ENCODE measurements at regions not wholly inside any gene's neighbourhood (a gene's known extent, or its start where the extent isn't known, plus 50 kb on each side); places are given as distances from the start of the nearest gene placed in this dataset.

DNA sequence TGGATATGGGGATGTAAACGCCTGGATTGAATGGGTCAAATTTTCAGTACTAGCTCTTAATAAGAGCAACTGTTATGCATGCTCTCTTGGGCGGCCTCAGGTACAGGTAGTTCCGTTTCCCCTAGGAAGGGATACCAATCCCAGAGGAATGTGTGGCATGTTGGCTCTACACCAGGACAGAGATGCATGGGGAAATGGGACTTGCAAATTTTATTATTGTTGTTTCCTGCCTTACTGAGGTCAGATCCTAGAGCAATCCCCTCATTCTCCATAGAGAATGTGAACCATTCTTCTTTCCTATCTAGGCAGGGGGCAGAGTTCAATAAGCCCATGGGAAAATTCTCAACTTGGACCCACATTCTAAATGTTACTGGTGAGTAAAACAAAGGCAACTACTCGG lies 361.8 kb upstream of the FGF16 start:
- Histone ChIP-seq H3K4me1 (no peaks in the 10 kb centered on the region), H3K4me3 (no peak overlapping the region), H3K36me3 (ENCODE audit: low read depth, missing control alignments) (no peaks in the 10 kb centered on the region), H3K27me3 (no peaks in the 10 kb centered on the region), H3K9me3 (no peaks in the 10 kb centered on the region), H3K27ac (no peak overlapping the region)
- DNase-seq: no peak
- WGBS, 2 donors: 37 to 60% methylated on average over 4 of the region's 4 CpGs
- intact Hi-C loops (cut with DNase I; ENCODE audit: low total_unique reads): no loop called here
- TF ChIP-seq, protein P1, sequence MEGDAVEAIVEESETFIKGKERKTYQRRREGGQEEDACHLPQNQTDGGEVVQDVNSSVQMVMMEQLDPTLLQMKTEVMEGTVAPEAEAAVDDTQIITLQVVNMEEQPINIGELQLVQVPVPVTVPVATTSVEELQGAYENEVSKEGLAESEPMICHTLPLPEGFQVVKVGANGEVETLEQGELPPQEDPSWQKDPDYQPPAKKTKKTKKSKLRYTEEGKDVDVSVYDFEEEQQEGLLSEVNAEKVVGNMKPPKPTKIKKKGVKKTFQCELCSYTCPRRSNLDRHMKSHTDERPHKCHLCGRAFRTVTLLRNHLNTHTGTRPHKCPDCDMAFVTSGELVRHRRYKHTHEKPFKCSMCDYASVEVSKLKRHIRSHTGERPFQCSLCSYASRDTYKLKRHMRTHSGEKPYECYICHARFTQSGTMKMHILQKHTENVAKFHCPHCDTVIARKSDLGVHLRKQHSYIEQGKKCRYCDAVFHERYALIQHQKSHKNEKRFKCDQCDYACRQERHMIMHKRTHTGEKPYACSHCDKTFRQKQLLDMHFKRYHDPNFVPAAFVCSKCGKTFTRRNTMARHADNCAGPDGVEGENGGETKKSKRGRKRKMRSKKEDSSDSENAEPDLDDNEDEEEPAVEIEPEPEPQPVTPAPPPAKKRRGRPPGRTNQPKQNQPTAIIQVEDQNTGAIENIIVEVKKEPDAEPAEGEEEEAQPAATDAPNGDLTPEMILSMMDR (IDR thresholded peaks at IDR 0.05): no peak
- no peak for TF ChIP-seq POLR2A (IDR thresholded peaks at IDR 0.05)

DNA sequence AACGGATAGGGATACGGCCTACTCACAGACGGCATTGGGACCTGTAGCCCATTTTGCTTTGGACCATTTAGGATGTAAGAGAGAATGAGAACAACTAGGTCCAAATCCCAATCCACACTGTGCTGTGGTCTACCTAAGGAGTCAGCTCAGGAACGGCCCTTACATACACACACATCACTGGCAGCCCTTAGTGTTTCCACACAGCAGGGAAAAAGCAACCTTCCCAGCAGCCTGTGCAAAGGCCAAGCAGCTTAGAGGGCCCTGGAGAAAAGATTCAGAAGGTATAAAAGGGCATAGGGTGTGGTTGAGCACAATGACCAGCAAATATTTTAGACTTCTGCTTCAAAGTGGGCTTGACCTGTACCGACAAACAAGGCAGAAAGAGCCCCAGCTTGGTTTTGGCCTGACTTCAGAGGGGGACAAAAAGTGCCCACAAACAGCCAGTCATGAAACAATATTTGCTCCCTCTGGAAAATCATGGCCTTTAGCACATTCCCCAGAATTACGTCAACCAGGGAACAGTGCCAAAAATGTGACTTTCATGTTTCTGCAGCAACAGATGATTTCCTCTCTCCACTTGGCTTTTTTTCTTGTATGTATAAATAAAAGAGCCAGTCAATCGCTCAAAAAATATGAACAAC lies 359.5 kb upstream of the FGF16 start:
- no peaks in the 10 kb centered on the region for H3K4me1 ChIP-seq
- 28 to 68% methylated on average over 6 to 7 of the region's 7 CpGs for WGBS, 2 donors
- intact Hi-C loops (cut with DNase I; ENCODE audit: low total_unique reads): no loop called here
- H3K27me3 ChIP-seq: no peaks in the 10 kb centered on the region
- no peak overlapping the region for H3K4me3 ChIP-seq
- no peaks in the 10 kb centered on the region for H3K9me3 ChIP-seq
- H3K36me3 ChIP-seq (ENCODE audit: low read depth, missing control alignments): no peaks in the 10 kb centered on the region
- DNase-seq: no peak
- no peak for TF ChIP-seq POLR2A (IDR thresholded peaks at IDR 0.05)
- TF ChIP-seq, protein P1 (IDR thresholded peaks at IDR 0.05): no peak
- H3K27ac ChIP-seq: no peak overlapping the region

DNA sequence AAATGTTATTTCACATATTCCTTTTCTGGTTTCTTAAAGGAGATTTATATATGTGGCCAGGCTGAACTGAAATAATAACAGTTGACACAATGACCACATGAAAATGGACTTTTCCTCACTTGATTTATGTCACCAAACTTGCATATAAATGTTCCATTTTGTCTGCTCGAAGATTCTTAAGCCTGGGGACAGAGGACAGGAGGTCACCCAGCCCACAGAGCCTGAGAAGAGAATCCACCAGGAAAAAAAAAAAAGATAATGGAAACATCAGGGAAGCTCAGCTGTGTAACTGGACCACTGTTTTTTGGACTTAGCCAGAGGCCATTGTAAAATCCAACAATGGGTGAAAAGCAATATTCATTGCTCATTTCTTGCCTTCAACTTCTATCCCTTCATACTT lies 359.0 kb upstream of the FGF16 start:
- Histone ChIP-seq H3K4me1 (no peaks in the 10 kb centered on the region), H3K27ac (no peak overlapping the region), H3K9me3 (no peaks in the 10 kb centered on the region), H3K4me3 (no peak overlapping the region), H3K27me3 (no peaks in the 10 kb centered on the region), H3K36me3 (ENCODE audit: low read depth, missing control alignments) (no peaks in the 10 kb centered on the region)
- 0 to 36% methylated on average over 1 of the region's 1 CpG for WGBS, 2 donors
- no peak for DNase-seq
- no peak for TF ChIP-seq POLR2A (IDR thresholded peaks at IDR 0.05)
- TF ChIP-seq, protein P1 (IDR thresholded peaks at IDR 0.05): no peak
- intact Hi-C loops (cut with DNase I; ENCODE audit: low total_unique reads): no loop called here

DNA sequence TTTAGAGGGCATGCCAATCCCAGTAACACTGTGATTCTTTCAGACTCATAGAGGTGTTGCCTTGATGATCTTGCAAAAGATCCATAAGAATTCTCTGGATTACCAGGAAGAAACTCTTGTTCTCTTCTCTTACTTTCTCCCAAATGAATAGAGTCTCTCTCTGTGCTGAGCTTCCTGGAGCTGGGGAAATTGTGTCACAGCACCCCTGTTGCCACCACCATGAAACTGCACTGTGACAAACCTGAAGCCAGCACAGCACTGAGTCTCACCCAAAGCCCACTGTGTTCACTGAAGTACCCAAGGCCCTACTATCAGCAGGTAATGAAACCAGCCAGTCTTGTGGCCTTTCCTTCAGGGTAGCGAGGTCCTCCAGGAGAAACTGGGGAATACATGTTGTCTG lies 332.7 kb upstream of the FGF16 start:
- Histone ChIP-seq H3K36me3 (ENCODE audit: low read depth, missing control alignments) (no peaks in the 10 kb centered on the region), H3K27ac (no peak overlapping the region), H3K4me1 (no peaks in the 10 kb centered on the region), H3K4me3 (no peak overlapping the region), H3K9me3 (no peaks in the 10 kb centered on the region), H3K27me3 (no peaks in the 10 kb centered on the region)
- 83 to 100% methylated on average over 1 of the region's 1 CpG for WGBS, 2 donors
- TF ChIP-seq POLR2A (IDR thresholded peaks at IDR 0.05): no peak
- DNase-seq: no peak
- intact Hi-C loops (cut with DNase I; ENCODE audit: low total_unique reads): no loop called here

DNA sequence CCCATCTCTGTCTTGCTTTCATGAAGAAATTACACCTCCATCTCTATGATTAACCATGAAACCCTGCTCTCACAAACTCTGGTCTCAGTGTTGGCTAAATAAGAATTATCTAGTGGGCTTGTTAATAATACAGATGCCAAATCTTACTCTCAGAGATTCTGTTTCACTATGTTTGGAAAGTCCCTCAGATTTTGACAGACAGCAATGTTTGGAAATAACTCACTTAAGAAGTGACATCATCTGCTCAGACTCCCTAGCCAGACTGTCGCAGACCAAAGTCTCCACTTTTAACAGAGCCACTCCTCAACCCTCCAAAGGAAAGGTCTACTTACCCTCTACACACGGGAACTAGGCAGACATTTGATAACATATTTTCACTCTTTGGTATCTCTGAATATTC lies 328.5 kb upstream of the FGF16 start:
- Histone ChIP-seq H3K27ac (no peak overlapping the region), H3K36me3 (ENCODE audit: low read depth, missing control alignments) (no peaks in the 10 kb centered on the region), H3K27me3 (no peaks in the 10 kb centered on the region), H3K4me1 (no peaks in the 10 kb centered on the region), H3K9me3 (no peaks in the 10 kb centered on the region), H3K4me3 (no peak overlapping the region)
- TF ChIP-seq, protein P1 (IDR thresholded peaks at IDR 0.05): no peak
- no peak for TF ChIP-seq POLR2A (IDR thresholded peaks at IDR 0.05)
- DNase-seq: no peak
- intact Hi-C loops (cut with DNase I; ENCODE audit: low total_unique reads): no loop called here
- 44 to 62% methylated on average over 2 of the region's 2 CpGs for WGBS, 2 donors

All from testis (tissue), 2 donors.